GM21390 (cell line): ENCODE measurements at regions not wholly inside any gene's neighbourhood (a gene's known extent, or its start where the extent isn't known, plus 50 kb on each side); places are given as distances from the start of the nearest gene placed in this dataset.
"Not testable (repeated sequence)": the region's sequence is repeated elsewhere in the genome, so short reads cannot be mapped to it uniquely, and the experiment has no call there.

Source experiments
- ATAC-seq: cut with Tn5 transposase; IDR thresholded peaks from one replicate; pipeline ENCODE4 v1.9.1; 2021; ENCODE audit not compliant: unreplicated experiment

DNA sequence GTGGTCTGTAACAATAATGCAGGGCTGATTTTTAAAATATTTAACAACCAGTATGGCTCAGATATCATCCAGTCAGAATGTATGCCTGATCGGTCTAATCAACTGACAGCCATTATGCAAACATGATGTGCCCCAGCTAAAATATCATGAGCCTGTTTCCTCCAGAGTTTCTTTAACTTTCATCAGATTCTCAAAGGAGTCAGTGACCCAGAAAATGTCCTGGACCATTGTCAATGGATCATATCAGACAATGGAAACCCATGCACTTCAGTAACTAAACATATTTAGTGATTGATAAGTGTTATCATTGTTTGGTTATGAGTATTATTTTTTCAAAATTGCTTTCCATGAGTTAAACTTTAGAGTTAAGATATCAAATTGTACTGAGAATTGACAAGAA is 173.5 kb downstream of the LMBRD1 start:
- no peak for ATAC-seq

DNA sequence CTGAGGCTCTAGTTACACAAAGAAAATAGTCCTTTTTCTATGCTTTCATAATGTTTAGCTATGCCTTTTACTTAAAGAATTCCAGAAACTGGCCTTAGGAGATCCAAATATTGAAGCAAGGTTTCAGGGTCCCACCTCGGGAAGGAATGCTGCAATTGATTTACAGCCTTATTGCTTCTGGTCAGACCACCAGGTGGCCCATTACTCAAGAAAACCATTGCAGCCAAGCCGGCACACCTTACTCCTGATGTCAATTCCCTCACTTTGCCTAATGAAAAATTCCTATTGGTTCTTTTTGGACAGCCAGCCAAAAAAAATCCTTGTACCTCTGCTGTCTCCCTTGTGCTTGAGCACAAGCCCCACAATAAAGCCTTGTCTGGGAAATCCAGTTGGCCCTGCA is 173.9 kb downstream of the LMBRD1 start:
- no peak for ATAC-seq

DNA sequence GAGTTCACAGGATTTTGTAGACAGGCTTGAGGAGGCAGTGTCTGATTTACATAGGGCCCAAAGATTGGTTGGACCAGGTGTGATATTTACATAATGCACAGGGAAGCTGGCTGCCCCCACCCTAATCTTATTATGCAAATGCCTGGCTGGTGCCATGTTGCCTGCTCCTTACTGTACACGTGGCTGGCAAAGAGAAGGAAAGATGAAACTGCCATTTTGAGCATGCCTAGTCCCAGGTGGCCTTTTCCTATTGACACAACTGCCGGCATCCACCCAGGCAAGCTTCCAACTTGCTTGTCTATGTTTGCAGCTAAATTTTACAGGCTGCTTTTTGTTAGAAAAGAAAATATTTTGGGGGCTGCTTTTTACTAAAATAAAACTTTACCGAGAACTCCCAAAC is 174.6 kb downstream of the LMBRD1 start:
- no peak for ATAC-seq

DNA sequence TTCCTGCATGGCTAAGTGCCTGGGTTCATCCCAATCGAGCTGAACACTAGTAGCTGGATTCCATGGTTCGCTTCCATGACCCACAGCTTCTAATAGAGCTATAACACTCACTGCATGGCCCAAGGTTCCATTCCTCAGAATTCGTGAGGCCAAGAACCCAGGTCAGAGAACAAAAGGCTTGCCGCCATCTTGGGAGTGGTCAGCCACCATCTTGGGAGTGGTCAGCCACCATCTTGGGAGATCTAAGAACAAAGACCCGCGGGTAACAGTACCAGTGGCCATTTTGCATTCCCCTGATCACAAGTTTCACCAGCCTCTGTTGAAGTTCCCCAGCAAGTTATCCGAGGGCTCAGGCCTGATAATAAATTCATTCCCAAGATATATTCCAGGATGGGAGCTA is 179.6 kb downstream of the LMBRD1 start:
- ATAC-seq: no peak

DNA sequence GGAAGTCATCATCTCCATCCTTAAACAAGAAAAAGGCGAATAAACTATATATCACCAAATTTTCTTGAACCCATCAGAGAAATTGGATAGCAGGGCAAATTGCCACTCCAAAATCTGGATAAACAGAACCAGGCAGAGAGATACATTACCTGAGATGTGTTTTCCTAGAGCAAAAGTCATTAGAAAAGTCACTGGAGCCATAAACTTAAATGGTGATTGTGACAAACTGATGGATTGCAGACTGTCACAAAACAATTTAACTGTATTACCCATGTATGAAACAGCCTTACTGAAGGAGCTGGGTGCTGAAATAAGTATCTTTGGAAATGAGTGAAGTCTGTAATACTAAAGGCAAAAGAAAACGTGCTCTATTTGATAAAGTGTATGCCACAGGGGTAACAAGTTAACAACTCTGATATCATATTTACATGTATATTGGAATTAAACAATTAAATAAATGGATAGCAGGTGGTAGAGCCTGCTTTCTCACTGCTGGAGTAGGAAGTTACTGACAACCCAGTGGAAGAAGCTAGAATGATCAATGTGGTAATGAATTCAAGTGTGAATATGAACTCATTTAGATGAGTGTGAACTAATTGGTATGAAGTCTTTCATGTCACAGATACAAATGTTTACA is 186.9 kb downstream of the LMBRD1 start:
- ATAC-seq: no peak

DNA sequence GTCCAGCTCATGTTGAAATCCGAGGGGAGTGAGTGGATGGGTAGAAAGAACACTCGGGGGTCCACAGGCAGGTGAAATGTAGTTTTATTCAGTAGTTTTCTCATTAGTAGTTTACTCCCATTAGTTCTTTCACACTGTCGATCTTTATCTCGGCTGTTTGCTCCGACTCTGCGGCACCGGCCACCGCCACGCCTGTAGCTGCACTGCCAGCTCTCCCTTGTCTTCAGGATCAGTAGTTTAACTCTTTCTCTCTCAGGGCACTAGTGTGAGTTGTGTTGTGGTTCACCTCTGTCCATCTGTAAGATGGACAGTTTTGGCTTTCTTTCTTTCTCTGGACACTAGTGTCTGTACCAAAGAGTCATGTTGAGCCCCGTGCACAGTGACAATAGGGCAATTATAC is 195.7 kb downstream of the LMBRD1 start:
- ATAC-seq: no peak

DNA sequence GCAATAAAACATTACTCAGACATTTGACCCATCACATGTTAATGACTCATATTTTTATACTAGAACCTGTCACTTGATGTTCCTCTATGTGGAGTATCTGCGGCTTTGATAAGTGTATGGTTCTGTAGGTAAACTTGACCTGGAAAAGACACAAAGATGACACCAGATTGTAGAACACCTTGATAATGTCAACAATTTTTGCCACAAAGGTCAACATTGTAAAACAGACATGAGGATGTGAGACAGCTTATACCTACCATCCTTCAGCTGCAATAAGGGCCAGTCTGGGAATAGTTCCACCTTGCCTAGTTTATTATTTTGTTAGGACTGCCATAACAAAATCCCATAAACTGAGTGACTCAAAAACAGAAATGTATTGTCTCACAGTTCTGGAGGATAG is 202.4 kb downstream of the LMBRD1 start:
- no peak for ATAC-seq

DNA sequence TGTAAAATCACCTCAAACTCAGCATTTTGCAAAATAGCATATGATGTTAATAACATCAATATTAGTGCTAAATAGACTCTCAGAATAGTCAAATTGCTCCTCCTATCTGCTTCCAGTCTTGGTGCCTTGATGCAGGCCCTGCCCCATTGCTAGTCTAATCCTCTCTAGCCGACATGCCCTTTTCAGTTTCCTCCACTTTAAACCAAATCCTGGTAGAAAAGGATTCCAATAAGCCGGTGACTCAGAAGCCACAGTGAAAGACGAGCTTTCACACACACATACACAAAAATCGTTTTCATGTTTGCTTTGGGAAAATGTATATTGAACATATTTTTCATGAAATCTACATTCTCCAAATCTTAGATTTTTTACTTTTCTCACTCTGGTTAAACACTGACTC is 203.1 kb downstream of the LMBRD1 start:
- no peak for ATAC-seq

DNA sequence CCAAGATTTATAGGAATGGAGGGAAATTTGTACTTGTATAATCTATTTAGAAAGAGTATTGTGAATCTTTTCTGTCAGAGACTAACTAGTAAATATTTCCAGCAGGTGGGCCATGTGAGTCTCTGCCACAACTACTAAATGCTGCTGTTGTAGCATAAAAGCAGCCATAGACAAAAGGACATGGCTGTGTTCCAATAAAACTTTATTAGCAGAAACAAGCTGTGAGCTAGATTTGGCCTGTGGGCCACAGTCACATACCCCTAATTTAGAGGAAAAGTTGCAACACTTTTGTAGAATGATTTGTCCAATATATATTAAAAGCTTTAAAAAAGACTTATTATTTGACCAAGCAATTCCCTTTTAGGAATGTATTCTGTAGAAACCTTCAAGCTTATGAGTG is 207.2 kb downstream of the LMBRD1 start:
- no peak for ATAC-seq

DNA sequence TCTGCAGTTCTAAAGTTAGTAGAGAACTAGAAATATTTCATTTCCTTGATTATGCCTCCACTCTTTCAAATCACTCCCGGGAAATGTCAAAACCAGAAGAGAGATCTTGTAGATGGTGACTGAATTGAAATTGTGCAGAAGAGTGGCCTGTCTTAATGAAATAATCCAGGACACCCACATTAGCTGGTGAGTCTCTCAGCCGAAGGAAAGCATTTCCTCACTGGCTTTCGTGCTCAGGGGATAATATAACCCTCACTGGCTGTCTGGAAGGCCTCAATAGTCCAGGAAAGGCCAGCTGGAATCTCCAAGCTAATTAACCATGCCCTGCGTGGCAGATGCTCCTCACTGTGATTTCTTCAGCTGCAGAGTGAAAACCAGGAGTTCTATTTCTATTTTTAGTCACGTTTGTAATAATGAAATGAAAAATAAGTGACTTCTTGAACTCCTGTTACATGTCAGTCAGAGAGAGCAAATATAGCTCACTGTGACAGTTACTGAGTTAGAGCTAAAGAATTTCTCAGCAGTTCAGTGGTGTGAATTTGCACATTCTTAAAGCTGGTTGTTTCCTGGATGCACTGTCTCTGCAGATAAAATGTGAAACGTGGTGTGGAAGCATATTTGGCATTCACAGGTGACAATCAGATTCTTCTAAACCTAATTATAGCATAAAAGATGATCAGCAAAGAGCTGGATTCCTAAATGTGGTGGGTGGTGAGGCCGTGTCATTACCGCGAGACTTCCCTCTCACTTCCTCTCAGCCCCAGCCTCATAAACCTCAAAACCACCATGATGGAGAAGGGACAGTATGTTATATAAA is 211.7 kb downstream of the LMBRD1 start:
- peak; percentile 90 for ATAC-seq

DNA sequence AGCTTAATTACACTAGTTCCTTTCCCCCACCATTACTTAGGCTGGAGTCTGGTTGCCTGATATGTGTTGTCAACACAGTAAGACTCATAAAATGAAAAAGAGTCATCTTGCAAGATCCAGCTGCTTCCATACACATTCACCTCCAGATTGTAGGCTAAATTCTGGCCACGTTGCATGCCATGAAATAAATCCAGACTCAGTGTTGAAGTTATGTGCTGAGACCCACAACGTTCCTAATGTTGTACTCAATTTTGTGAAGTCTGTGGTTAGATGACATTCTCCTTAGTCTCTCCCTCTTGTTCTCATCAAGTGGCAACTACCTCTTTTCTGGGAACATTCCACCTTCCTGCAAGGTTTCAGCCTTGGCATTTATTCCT is 212.3 kb downstream of the LMBRD1 start:
- ATAC-seq: no peak

DNA sequence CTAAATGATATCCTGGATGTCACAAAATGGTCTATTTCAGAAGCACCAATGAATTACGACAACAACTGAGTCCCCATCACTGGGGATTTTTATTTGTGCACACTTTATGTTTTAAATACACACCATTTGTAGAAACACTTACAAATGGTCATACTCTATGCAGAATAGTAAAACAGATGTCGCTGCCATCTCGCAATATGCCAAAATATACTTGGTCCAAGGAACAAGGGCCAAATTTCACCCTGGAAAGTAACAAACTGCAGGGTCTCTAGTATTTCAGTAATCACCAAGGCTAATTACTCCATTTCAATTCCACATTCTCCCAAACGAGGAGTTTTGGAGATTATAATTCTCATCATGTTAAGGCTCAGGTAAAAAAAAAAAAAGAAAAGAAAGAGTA is 215.2 kb downstream of the LMBRD1 start:
- ATAC-seq: no peak

DNA sequence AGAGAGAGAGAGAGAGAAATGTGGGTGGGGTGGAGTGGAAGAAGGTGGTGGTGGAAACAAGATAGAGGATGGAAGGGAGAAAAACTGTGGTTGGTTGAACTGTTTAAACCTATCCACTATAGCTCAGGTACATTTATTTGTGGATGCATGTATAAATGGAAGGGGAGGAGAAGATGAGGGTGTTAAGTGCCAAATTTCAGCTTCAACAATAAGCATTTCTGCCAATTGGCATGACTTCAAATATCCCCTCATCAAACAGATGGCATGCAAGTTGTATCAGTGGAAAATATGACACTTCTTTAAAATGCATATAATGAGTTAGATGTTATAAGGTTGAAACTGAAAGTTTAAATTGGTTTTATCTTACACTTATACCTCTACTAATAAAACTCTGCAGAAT is 216.1 kb downstream of the LMBRD1 start:
- ATAC-seq: no peak

DNA sequence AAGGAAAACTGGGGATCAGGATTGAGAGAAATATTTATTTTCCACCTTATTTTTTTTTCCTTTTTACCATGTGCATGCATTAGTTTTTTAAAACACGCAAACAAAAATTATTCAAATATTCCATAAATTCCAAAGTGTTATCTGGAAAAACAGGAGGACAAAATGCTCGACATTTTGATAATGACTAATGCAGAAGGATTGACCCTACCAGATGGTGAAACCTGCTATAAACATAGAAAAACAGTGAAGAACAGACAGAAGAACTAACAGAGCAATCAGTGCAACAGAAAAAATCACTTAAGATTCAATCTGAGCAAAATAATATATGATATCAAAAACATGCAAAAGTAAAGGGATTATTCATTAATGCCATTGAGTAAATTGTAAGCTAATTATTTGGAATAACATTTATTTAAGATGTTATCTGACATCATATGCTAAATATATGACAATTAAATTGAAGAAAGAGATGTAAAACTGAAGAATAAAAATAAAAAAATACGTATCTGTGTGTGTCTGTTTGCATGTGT is 218.4 kb downstream of the LMBRD1 start:
- no peak for ATAC-seq

DNA sequence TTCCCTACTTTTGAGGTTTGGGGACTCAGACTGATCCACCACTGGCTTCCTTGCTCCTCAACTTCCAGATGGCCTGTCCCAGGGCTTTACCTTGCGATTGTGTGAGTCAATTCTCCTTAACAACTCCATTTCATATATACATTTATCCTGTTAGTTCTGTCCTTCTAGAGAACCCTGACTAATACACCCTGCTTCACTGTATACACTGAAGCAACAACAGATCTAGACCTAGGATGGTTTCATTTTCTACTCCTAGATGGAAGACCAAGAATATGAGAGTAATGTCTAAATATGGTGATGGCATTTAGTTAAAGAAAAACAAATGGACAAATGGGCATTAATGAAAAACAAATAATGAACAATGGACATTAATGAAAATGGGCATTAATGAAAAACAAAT is 225.6 kb downstream of the LMBRD1 start:
- no peak for ATAC-seq

DNA sequence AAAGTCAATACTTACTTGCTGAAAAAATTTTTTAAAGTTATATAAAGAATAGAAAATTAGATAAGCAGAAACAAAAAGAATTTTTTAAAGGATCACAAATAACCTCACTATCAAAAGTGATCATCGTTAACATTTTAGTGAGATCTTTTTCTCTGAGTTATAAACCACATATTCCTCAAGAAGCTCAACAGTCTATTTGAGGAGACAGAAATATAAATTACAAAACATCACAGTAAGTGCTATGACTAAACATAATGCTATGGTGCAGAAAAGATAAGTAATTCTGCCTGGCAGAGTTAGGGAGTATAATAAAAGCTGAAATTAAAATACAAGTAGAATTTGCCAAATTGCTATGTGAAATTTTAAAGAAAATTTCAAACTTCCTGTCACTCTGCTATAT is 226.7 kb downstream of the LMBRD1 start:
- no peak for ATAC-seq

DNA sequence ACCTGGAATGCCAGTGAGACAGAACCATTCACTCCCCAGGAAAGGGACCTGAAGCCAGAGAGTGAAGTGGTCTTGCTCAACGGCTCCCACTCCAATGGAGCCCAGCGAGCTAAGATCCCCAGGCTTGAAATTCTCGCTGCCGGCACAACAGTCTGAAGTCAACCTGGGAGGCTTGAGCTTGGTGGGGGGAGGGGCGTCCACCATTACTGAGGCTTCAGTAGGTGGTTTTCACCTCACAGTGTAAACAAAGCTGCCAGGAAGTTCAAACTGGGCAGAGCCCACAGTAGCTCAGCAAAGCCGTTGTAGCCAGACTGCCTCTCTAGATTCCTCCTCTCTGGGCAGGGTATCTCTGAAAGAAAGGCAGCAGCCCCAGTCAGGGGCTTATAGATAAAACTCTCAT is 236.2 kb downstream of the LMBRD1 start:
- ATAC-seq: not testable (repeated sequence)

DNA sequence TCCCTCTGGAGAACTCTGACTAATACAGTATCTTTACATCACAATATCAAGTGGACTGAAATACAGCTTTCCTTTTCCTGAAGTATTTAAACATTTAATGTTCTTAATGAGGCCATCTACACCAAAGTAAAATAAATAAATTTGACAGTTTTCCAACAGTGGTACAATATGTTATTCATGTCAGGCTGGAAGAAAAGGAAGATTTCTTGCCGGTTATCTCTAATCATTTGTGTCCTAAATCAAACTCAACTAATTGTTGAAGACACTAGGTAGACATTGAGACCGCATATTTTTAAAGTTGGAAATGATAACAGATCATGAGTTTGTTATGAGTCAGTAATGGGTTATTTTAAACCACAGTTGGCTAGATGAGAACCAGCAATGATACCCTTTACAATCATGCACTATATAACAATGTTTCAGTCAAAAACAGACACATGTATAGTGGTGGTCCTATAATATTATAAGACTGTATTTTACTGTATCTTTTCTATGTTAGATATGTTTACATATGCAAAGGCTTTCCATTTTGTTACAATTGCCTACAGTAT is 241.6 kb downstream of the LMBRD1 start:
- ATAC-seq: no peak

DNA sequence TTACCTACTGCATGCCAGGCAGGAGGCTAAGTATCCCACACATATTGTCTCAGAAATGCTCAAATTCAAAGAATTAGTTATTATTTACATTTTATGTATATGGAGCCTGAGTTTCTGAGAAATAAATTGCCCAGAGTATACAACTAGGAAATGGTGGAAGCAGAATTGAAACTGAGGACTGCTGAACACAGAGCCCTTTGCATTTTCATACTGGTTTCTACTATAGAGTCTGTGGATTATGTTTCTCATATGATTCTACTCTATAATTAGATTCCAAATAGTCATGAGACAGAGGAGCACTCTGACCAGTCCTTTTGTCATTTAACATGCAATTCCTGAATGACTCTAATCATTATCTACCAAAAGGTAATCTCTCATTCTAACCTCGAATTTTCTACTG is 254.3 kb downstream of the LMBRD1 start:
- ATAC-seq: no peak

DNA sequence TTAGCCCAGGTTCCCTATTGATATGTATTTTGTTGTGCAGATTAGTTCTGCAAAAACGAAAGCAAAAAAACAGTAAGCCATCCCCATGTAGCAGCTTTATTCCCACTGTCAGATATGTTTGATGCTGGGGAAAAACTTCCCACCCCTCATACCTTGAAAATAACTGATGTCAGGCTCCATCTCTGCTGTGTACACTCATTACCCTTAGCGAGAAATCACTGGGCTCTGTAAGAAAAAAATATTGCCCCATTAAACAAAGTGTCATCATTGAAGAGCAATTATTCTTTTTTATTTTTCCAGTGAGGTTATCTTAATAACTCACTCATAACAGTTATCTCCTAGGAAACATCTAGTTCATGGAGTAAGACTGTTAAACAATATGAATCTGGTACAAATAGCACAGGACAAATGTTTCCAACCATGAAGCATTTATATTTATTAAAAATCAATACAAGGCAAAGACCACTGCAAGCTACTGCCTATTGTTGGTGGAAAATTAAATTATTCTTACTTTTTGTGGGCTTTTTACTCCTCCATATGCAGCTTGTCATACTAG is 268.8 kb downstream of the LMBRD1 start:
- ATAC-seq: no peak

DNA sequence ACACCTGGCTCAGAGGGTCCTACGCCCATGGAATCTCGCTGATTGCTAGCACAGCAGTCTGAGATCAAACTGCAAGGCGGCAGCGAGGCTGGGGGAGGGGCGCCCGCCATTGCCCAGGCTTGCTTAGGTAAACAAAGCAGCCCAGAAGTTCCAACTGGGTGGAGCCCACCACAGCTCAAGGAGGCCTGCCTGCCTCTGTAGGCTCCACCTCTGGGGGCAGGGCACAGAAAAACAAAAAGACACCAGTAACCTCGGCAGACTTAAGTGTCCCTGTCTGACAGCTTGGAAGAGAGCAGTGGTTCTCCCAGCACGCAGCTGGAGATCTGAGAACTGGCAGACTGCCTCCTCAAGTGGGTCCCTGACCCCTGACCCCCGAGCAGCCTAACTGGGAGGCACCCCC is 281.3 kb downstream of the LMBRD1 start:
- not testable (repeated sequence) for ATAC-seq

DNA sequence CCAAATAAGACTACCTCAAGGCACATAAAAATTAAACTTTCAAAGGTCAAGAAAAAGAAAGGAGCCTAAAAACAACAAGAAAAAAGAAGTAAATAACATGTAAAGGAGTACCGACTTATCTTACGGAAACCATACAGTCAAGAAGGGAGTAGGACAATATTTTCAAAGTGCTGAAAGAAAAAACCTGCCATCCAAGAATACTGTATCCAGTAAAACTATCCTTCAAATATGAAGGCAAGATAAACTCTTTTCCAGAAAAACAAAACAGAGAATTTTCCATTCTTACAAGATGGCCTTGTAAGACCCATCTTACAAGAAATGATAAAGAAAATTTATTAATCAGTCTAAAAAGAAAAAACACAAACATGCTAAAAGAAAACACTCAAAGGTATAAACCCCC is 302.2 kb downstream of the LMBRD1 start:
- no peak for ATAC-seq
